Activated CD4-positive, alpha-beta T cell treated with anti-CD3 and anti-CD28 coated beads, Interleukin-2, amount 50 U/mL, for 24 hours (primary cell): ENCODE measurements at regions not wholly inside any gene's neighbourhood (a gene's known extent, or its start where the extent isn't known, plus 50 kb on each side); places are given as distances from the start of the nearest gene placed in this dataset.
"Not testable (repeated sequence)": the region's sequence is repeated elsewhere in the genome, so short reads cannot be mapped to it uniquely, and the experiment has no call there.

Experiments
- DNase-seq, 2 donors: peaks; one replicate each; pipeline ENCODE4 v3.0.0-alpha.2; 2020; ENCODE audit warnings: low read depth in 1 of 2, low spot score in 1 of 2

- DNase-seq: no peak
Observed at GRCh38 chr3:181549266-181549665, 162.5 kb upstream of the SOX2 start.

- DNase-seq: no peak
Observed at GRCh38 chr3:181541414-181541813, 170.3 kb upstream of the SOX2 start.

GRCh38 chr3:181534781-181535221 lies 176.9 kb upstream of the SOX2 start:
- no peak for DNase-seq

GRCh38 chr3:181533811-181534210 lies 177.9 kb upstream of the SOX2 start:
- no peak for DNase-seq

GRCh38 chr3:181530584-181530983 lies 181.1 kb upstream of the SOX2 start:
- no peak for DNase-seq

- DNase-seq: no peak
Observed at GRCh38 chr3:181521831-181522230, 189.9 kb upstream of the SOX2 start.

- DNase-seq: no peak
Observed at GRCh38 chr3:181518222-181518621, 193.5 kb upstream of the SOX2 start.

- no peak for DNase-seq
Observed at GRCh38 chr3:181512787-181513186, 198.9 kb upstream of the SOX2 start.

GRCh38 chr3:181510500-181510899 lies 201.2 kb upstream of the SOX2 start:
- DNase-seq: no peak

GRCh38 chr3:181497358-181497757 lies 214.4 kb upstream of the SOX2 start:
- no peak for DNase-seq

- DNase-seq: no peak
Observed at GRCh38 chr3:181493423-181493822, 218.3 kb upstream of the SOX2 start.

- no peak for DNase-seq
Observed at GRCh38 chr3:181488536-181488935, 223.2 kb upstream of the SOX2 start.

GRCh38 chr3:181487236-181487978 lies 224.3 kb upstream of the SOX2 start:
- DNase-seq: no peak

GRCh38 chr3:181486141-181486885 lies 225.4 kb upstream of the SOX2 start:
- DNase-seq: no peak

- no peak for DNase-seq
Observed at GRCh38 chr3:181484026-181484425, 227.7 kb upstream of the SOX2 start.

- not testable (repeated sequence) for DNase-seq
Observed at GRCh38 chr3:181475146-181475545, 236.6 kb upstream of the SOX2 start.

- DNase-seq: no peak
Observed at GRCh38 chr3:181470349-181470748, 241.4 kb upstream of the SOX2 start.

GRCh38 chr3:181464033-181464694 lies 247.6 kb upstream of the SOX2 start:
- no peak for DNase-seq

- DNase-seq: no peak
Observed at GRCh38 chr3:181461381-181461780, 250.3 kb upstream of the SOX2 start.

- DNase-seq: no peak
Observed at GRCh38 chr3:181459516-181459915, 252.2 kb upstream of the SOX2 start.

- no peak for DNase-seq
Observed at GRCh38 chr3:181458857-181459256, 252.9 kb upstream of the SOX2 start.

GRCh38 chr3:181457756-181458155 lies 254.0 kb upstream of the SOX2 start:
- DNase-seq: no peak
